GM21447 (cell line): ENCODE measurements at regions not wholly inside any gene's neighbourhood (a gene's known extent, or its start where the extent isn't known, plus 50 kb on each side); places are given as distances from the start of the nearest gene placed in this dataset.
"Not testable (repeated sequence)": the region's sequence is repeated elsewhere in the genome, so short reads cannot be mapped to it uniquely, and the experiment has no call there.

Experiments used
- ATAC-seq: cut with Tn5 transposase; IDR thresholded peaks from one replicate; pipeline ENCODE4 v1.9.1; 2021; ENCODE audit not compliant: unreplicated experiment

- ATAC-seq, result not testable (repeated sequence)
These were observed 77.5 kb downstream of the SNX5 start for GRCh38 chr20:17891131-17891530.

GRCh38 chr20:17890330-17890729 lies 78.3 kb downstream of the SNX5 start:
- ATAC-seq, result no peak

DNA sequence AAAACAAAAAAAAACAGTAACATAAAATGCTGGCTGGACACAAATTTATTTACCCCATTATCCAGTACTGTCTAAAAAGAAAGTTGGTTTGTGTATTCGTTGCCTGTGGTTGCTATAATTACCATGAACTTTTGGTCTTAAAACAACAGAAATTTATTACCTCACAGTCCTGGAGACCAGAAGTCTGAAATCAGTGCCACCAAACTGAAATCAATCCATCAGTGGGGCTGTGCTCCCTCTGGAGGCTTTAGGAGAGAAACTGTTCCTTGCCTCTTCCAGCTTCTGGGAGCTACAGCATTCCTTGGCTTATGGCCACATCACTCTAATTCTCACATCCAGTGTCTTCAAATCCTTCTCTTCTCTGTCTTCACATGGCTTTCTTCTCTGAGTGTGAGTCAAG lies 79.4 kb downstream of the SNX5 start:
- ATAC-seq, result no peak

- ATAC-seq, result no peak
These were observed 80.5 kb downstream of the SNX5 start for GRCh38 chr20:17888044-17888443.

DNA sequence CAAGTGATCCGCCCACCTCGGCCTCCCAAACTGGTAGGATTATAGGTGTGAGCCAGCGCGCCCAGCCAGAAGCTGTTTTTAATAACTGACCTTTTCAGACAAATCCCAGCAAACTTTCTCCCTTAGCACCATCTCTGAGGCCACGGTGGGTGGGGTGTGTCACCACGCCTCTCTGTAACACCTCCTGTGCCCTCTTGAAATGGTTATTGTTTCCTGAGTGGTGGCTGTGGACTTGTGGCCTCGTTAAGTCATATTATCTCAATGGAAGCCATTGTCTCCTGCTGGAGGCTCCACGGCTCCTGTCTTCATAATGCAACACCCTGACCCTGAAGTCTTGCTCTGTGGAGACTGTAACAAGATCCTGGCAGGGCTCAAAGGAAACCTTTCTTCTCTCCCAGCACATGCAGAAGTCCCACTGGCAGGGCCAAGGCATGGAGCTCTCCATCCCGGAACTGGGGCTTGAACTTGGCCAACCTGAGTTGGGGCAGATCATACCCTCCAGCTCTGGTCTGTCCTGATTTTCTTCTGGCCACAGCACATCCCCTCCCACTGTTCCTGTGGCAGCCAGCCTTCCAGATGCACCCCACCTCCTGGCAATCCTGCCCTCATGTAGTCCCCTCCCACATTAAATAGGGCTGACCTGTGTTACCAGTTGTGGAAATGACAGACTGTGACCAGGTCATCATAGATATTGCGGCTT lies 81.1 kb downstream of the SNX5 start:
- no peak for ATAC-seq

DNA sequence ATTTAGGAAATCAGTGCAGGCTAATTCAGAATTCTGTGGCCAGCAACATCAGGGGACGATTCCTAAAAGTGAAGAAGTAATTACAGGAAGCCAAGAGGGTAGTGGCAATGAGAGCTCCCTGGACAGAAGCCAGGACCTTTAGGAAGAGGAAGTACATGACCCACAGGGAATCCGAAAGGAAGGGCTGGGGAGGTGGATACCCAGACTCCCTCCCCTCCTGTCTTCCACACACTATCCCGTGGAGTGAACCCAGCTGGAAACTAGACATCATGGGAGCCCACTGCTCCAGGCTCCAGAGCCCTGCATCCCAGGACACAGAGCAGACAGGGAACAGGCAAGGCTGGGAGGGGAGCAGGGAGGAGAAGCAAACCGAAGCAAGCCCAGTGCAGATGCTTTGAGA lies 83.0 kb downstream of the SNX5 start:
- ATAC-seq, result no peak

DNA sequence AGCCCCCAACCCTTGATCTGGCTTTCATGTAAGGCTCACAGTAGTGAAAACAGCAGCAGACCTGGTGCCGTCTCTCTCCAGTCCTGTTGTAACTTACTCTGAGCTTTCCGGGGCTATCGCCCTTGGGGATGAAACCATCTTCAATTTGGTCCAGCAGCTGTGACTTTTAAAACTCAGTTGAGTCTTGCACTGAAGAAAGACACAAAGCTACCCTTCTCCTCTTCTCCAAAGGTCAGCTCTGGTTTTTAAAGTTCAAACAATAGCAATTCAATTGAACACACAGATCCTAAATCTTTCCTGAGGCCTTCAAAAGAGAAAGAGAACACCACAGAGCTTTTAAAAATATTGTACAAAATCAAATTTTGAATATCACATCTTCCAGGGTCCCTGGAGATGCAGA lies 83.5 kb downstream of the SNX5 start:
- ATAC-seq, result no peak

DNA sequence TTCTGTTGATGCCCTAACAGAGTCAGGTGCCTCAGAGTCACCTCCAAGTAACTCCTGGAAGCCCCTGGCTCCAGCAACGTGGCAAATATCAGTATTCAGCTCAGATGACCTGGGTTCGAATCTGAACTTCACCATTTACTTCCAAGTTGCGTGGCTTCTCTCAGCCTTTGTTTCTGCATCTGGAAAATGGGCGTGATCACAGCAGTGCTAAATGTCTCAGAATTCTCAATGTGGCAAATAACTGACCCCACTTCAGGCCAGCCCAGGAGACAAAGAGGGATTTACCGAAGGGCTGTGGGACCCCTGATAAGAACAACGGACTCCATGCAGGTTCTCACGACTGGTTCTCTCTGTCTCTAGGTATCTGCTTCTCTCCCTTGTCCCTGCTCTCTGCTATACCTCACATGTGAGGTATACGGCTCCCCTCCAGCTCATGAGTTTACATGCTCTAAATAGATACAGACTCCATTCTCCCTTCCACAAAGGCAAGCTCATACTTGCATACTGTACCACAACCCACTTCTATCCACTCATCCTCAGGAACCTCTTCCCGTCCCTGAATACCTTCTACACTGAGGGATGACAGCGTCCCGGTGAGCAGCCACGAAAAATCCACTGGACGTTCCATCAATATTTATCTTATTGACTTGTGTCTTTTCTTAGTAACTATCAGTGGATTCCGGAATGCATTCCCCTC lies 84.1 kb downstream of the SNX5 start:
- no peak for ATAC-seq

- no peak for ATAC-seq
These were observed 84.8 kb downstream of the SNX5 start for GRCh38 chr20:17883592-17884306.

DNA sequence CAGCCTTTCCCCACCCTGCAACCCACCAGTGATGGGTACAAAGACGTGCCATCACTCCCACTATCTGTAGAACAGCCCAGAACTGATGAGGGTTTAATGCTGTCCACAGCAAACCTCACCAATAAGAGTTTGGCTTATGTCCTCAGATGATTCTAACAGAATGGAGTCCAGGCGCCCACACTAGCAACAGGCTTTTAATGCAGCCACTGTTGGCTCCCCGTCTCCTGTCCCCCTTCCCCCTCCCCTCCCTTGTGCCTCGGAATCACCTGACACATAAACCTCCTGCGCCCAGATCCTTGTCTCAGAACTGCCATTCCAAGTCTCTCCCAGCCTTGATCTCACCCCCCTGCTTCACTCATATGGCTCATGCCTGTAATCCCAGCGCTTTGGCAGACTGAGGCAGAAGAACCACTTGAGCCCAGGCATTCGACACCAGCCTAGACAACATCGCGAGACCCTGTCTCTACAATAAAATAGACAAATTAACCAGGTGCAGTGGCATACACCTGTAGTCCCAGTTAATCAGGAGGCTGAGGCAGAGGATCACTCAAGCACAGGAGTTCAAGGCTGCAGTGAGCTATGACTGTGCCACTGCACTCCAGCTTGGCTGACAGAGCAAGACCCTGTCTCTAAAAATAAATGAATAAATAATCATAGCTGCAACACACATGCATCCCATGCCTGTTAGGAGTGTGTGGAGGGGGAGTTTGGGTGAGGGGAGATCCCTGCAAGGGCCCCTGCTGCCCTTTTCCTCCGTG lies 85.6 kb downstream of the SNX5 start:
- ATAC-seq, result no peak

GRCh38 chr20:17882065-17882833 lies 86.3 kb downstream of the SNX5 start:
- no peak for ATAC-seq

DNA sequence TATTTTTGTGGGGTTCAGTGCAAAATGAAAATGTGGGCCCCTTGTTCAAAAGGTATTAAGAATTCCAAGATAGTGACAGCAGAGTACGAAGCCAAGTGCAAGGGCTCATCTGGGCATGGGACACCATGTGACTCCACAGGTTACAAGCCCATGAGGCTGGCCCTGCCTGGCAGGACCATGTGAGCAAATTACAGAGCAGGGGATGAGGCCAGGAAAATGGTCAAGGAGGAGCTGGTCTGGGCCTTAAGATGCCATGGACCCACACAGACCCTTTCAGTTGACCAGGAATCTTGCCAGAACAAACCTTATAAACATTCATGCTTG lies 86.9 kb downstream of the SNX5 start:
- no peak for ATAC-seq

GRCh38 chr20:17878912-17879602 lies 89.5 kb downstream of the SNX5 start:
- ATAC-seq, result no peak

DNA sequence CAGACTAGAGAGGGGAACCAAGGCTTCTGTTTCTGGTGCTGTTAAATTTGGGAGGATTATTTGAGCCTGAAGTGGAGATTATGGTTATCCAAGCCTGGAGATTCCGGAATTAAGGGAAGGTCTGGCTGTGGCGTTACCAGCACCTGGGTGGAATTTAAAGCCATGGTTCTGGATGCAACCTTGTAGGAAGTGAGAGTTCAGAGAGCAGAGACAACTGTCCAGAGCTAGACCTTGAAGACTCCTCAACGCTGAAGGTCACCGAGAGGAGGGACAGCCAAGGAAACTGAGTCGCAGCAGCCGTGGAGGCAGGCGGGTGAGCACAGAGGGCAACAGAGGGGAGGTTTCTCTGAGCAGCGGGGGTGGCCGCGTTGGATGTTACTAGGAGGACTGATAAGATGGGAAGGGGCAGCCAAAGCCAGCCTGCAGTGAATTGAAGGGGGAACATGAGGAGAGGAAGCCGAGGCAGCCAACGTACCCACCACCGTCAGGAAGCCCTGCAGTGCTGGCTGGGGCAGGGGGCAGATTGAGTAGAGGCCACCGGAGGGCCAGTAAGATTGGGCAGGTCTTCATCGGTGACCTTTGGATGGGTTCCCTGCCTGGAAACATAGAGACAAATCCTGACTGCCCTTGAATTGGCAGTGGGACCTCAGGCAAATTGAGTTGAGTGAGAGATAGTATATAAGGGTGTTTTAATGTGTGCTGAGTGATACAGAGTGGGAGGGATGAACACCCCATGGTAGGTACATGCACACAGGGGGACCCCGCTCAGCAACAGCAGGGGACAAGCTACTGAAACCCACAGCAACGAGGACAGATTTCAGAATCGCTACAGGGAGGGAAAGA lies 90.3 kb downstream of the SNX5 start:
- ATAC-seq, result no peak

DNA sequence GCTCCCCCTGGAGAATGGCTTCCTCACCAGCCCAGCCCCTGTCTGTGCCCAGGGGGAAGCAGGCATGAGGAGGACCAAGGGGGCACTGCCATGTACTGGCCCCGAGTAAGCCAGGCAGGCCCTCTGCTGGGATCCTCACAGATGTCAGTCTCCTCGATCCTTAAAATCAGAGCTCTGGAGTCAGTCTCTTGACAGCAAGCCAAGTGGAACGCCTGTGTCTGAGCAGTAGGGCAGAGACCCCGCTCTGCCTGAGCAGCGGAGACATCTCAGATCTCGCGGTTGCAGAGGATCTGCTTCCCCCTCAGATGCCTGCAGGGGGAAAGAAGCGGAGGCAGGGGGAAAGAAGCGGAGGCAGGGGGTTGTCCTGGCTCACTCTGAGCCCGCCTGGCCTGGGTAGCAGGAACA lies 92.6 kb downstream of the SNX5 start:
- no peak for ATAC-seq

DNA sequence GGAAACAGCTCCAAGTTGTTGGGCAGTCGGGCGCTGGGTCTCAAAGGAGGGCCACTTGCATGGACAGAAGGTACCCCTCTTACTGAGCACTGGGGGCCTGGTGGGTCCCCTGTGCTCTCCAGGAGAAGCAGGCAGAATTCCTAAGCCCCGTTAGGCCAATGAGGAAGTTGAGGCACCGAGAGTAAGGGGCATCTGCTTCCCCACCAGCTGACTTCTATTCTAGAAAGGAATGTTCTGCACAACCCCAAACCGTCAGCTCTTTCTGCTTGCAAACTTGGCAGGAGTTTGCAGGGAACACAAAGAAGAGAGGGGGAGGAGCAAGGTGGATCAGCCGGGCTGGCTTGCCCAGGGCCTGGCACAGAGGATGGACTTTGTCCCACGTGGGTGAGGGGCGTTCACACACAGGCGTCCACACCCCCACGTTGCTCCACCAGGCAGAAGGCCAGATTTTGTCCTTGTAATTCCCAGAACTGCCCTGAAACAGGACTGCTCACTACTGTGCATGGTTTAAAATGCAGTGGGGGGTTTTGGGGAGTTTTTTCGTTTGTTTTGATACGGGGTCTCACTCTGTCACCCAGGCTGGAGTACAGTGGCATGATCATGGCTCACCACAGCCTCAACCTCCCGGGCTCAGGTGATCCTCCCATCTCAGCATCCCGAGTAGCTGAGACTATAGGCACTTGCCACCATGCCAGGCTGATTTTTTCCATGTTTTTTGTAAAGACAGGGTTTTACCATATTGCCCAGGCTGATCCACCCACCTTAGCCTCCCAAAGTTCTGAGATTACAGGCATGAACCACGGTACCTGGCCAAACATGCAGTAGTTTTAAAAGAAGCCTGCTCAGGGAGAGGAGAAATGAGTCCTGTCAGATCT lies 93.3 kb downstream of the SNX5 start:
- ATAC-seq, result no peak

- ATAC-seq, result no peak
These were observed 94.1 kb downstream of the SNX5 start for GRCh38 chr20:17874271-17875105.
